ENCODE measurements at regions not wholly inside any gene's neighbourhood (a gene's known extent, or its start where the extent isn't known, plus 50 kb on each side); places are given as distances from the start of the nearest gene placed in this dataset.

- Histone ChIP-seq H3K36me3 (ENCODE audit: insufficient read depth, low read length) (no peaks in the 10 kb centered on the region), H3K4me1 (ENCODE audit: insufficient read depth, low read length, severe bottlenecking) (no peaks in the 10 kb centered on the region), H2AFZ (ENCODE audit: low read length) (no peak overlapping the region), H3K9me3 (ENCODE audit: low read length) (no peaks in the 10 kb centered on the region), H3F3A (ENCODE audit: insufficient read depth, low read length) (no peaks in the 10 kb centered on the region), H3K9me2 (ENCODE audit: low read depth, low read length) (no peaks in the 10 kb centered on the region), H3K27ac (ENCODE audit: low read depth, low read length, poor library complexity, severe bottlenecking) (no peak overlapping the region), H3K4me2 (ENCODE audit: low read length) (no peak overlapping the region), H3K27me3 (ENCODE audit: insufficient read depth, low read length) (no peaks in the 10 kb centered on the region), H4K20me1 (ENCODE audit: insufficient read depth, low read length) (no peaks in the 10 kb centered on the region), H3K9ac (ENCODE audit: low read length) (no peak overlapping the region), H3K4me3 (ENCODE audit: low read depth, low read length, poor library complexity, severe bottlenecking) (no peak overlapping the region), H3K79me2 (ENCODE audit: insufficient read depth, low read length) (no peaks in the 10 kb centered on the region)
- TF ChIP-seq EZH2 (IDR thresholded peaks at IDR 0.05; ENCODE audit: borderline replicate concordance, low read length) = no peak
- TF ChIP-seq CTCF (IDR thresholded peaks at IDR 0.05; ENCODE audit: low read length) = no peak
Observed at GRCh38 chr9:120261419-120261818, 318.5 kb downstream of the CDK5RAP2 start.

- H3K9me3 ChIP-seq (ENCODE audit: low read length) = no peaks in the 10 kb centered on the region
- H3K36me3 ChIP-seq (ENCODE audit: insufficient read depth, low read length) = no peaks in the 10 kb centered on the region
- H3K4me1 ChIP-seq (ENCODE audit: insufficient read depth, low read length, severe bottlenecking) = no peaks in the 10 kb centered on the region
- no peaks in the 10 kb centered on the region for H4K20me1 ChIP-seq (ENCODE audit: insufficient read depth, low read length)
- H3K79me2 ChIP-seq (ENCODE audit: insufficient read depth, low read length) = no peaks in the 10 kb centered on the region
- no peaks in the 10 kb centered on the region for H3K27me3 ChIP-seq (ENCODE audit: insufficient read depth, low read length)
- no peaks in the 10 kb centered on the region for H3F3A ChIP-seq (ENCODE audit: insufficient read depth, low read length)
- TF ChIP-seq CTCF (IDR thresholded peaks at IDR 0.05; ENCODE audit: low read length) (no peak), EZH2 (IDR thresholded peaks at IDR 0.05; ENCODE audit: borderline replicate concordance, low read length) (no peak)
- H3K9me2 ChIP-seq (ENCODE audit: low read depth, low read length) = no peaks in the 10 kb centered on the region
- no peak overlapping the region for H3K9ac ChIP-seq (ENCODE audit: low read length)
- H3K4me3 ChIP-seq (ENCODE audit: low read depth, low read length, poor library complexity, severe bottlenecking) = no peak overlapping the region
- H3K27ac ChIP-seq (ENCODE audit: low read depth, low read length, poor library complexity, severe bottlenecking) = no peak overlapping the region
- H3K4me2 ChIP-seq (ENCODE audit: low read length) = no peak overlapping the region
- H2AFZ ChIP-seq (ENCODE audit: low read length) = no peak overlapping the region
Observed at GRCh38 chr9:120259100-120259499, 320.9 kb downstream of the CDK5RAP2 start.

- Histone ChIP-seq H2AFZ (ENCODE audit: low read length) (no peak overlapping the region), H3K36me3 (ENCODE audit: insufficient read depth, low read length) (no peaks in the 10 kb centered on the region), H3K9me2 (ENCODE audit: low read depth, low read length) (no peaks in the 10 kb centered on the region), H3K79me2 (ENCODE audit: insufficient read depth, low read length) (no peaks in the 10 kb centered on the region), H3K9me3 (ENCODE audit: low read length) (no peaks in the 10 kb centered on the region), H3F3A (ENCODE audit: insufficient read depth, low read length) (no peaks in the 10 kb centered on the region), H3K27ac (ENCODE audit: low read depth, low read length, poor library complexity, severe bottlenecking) (no peak overlapping the region), H3K4me1 (ENCODE audit: insufficient read depth, low read length, severe bottlenecking) (no peaks in the 10 kb centered on the region), H3K9ac (ENCODE audit: low read length) (no peak overlapping the region), H3K27me3 (ENCODE audit: insufficient read depth, low read length) (no peaks in the 10 kb centered on the region), H3K4me2 (ENCODE audit: low read length) (no peak overlapping the region), H4K20me1 (ENCODE audit: insufficient read depth, low read length) (no peaks in the 10 kb centered on the region), H3K4me3 (ENCODE audit: low read depth, low read length, poor library complexity, severe bottlenecking) (no peak overlapping the region)
- TF ChIP-seq CTCF (IDR thresholded peaks at IDR 0.05; ENCODE audit: low read length) = no peak
- no peak for TF ChIP-seq EZH2 (IDR thresholded peaks at IDR 0.05; ENCODE audit: borderline replicate concordance, low read length)
Observed at GRCh38 chr9:120258096-120258495, 321.9 kb downstream of the CDK5RAP2 start.

All from OCI-LY1 (cell line).